Ramos (cell line): ENCODE measurements at regions not wholly inside any gene's neighbourhood (a gene's known extent, or its start where the extent isn't known, plus 50 kb on each side); places are given as distances from the start of the nearest gene placed in this dataset.

Source experiments
- in situ Hi-C: fragments of 300-500 bp; cut with MboI; formaldehyde crosslinking; loops from one replicate; pipeline ENCODE4 v1.14.3; 2022; ENCODE audit warnings: low sequenced_read_pairs; ENCODE audit not compliant: unreplicated experiment

DNA sequence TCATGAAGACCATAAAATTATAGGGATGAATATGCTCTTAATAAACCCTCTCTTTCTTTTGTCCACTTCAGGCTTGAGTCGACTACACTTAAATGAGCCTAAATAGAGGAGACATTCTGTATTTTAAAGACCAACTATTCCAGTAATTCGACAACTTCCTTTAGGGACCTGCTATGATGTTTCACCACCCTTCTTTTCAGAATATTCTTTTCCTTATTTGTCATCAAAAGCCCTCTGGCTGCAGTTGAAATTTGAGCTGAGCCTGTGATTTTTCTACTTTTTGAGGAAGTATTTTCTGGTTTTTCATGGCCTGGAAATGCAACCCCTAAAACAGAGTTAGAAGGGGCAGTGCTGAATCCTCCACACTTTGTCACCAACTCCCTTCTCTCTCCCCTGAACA is 287.0 kb downstream of the EPHA4 start:
- in situ Hi-C loops, result no loop called here

DNA sequence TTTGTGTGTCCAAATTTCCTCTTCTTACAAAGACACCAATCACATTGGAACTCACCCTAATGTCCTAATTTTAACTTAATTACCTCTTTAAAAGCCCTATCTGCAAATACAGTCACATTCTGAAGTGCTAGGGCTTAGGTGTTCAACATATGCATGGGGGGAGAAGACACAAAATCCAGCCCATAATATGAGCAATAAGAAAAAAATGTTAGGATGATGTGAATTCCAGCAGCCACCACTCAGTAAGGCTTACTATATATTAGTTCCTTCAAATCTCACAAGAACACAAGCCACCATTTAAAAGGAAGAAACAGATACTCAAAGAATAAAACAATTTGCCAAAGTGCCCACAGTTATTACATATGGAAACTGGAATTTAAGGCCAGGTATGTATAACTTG is 285.7 kb downstream of the EPHA4 start:
- in situ Hi-C loops, result no loop called here

DNA sequence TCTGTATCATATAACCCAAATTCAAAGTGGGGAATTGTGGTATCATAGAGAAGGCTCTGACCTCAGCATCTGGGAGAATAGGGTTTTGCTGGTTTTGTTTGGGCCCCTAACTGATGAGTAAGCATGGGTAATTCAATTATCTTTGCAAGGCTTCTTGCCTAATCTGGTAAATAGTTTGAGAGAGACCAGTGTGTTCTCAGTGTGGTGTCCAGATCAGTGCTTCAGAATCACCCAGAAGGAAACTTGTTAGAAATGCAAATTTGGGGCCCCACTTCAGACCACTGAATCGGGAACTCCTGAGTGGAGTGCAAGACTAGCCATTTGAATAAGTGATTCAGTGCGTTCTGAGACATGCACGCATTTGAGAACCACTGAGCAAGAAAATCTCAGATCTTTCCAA is 282.7 kb downstream of the EPHA4 start:
- in situ Hi-C loops, result no loop called here

DNA sequence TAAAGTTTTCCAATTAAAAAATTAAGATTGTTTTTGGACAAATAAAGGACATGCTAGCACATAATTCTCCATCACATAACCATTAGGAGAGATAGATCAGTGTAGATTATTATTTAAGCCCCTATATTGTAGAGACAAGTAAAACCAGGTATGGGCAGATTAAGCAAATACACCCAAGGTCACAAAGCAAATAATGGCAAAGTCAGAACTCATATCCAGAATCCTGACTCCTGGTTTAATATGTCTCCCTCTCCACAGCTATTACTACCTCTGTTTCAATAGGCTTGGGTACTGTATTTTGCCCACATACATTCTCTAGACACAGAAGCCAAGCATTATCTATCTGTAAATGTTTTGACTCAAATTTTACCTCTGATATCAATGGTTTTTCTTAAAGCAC is 282.3 kb downstream of the EPHA4 start:
- in situ Hi-C loops, result no loop called here

DNA sequence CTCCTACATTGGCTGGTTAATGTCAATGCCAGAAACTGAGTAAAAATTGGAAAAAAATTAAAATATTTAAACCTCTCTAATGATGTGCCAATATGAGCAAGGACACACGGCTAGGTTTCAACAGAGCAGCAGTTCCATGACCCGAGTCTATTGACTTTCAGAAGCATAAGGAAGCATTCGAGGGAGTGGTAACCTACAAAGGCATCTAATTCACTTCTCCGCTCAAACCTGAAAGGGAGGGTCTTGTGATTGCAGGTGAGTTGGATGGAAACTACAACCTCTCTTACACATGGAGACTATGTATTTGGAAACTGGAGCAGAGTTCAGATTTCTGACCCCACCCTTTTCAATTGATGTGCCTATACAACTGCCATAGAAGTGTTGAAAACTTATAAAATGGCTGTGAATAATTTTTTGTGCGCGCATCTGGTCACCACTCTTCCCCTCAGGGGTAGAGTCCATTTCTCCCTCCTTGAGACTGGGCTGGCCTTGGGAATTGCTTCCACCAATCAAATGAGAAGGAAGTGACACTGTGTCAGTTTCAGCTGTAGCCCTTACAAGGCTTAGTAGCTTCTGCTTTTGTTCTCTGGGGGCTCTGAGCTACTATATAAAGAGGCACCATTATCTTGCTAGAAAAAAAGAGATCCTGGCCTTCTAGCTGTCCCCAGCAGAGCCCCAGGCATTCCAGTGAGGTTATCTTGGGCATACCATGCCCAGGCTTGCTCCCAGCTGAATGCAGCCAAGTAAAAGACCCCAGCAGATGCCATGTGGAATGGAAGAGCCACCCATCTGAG is 278.0 kb downstream of the EPHA4 start:
- in situ Hi-C loops, result no loop called here

DNA sequence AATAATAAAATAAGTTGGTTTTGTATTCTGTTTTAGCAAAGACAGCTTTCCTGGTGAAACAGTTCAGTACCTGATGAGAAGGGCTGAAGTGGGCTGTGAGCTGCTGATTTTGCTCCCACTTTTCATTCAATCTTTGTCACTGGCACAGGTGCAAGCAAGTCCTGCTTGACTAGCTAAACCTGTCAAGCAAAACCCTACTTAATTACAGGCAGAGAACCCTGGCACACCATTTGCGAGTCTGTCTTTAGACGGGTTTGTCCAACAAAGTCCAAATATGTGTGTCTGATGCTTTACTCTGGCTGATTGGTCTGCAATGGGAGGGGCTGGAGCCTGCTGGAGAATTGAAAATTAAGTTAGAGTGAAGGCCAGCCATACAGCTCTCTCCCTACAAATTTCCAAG is 267.2 kb downstream of the EPHA4 start:
- in situ Hi-C loops, result no loop called here

DNA sequence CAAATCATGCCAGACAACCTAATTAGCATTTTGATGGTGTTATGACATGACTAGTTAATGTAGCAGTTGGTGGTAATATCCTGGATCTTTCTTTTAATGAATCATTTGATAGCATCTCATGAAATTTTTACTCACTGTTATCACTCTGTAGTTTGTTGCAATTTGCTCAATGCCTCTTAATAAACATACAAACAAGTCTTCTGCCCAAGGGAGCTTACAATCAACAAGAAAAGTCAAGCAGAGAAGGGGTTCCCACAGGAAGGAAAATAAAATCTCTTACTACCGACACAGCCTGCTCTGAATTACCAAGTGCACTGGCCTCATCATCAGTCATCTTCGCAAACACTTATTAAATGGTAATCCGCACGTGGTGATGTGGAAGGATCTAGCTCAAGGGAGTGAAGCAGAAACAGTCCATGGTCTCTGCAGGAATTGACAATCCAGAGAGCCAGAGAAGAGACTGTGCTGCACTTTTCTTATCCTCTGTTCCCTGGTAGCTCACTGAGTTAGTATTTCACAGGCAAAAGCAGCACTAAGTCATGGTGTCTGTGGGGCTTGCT is 263.5 kb downstream of the EPHA4 start:
- in situ Hi-C loops, result no loop called here

DNA sequence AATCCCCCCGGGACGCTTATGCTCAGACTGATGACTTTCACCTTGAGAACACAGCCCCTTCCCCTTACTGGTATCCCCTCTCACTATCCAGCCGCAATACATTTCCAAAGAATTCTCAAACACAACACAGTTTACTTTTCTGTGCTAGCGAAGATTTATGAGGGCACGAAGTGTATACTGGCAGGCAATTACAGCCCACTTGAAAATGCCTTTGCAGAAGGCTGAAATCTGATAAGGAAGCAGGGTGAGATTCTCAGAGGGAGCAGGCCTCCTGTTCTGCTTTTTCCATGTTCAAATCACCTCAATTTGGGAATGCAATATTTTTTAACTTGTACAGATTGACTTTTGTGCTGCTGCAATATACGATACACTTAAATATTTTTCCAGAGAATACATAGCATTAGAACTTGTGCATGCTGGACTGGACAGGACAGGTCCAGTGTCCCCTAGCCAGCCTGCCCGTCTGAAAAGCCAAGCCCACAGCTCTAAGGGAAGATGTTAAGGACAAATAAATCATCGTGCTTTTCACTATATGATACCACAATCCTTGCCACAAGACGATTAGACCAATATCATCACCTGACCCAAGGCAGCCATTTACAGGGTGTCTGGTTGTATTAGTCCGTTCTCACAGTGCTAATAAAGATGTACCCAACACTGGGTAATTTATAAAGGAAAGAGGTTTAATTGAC is 262.1 kb downstream of the EPHA4 start:
- in situ Hi-C loops, result no loop called here

DNA sequence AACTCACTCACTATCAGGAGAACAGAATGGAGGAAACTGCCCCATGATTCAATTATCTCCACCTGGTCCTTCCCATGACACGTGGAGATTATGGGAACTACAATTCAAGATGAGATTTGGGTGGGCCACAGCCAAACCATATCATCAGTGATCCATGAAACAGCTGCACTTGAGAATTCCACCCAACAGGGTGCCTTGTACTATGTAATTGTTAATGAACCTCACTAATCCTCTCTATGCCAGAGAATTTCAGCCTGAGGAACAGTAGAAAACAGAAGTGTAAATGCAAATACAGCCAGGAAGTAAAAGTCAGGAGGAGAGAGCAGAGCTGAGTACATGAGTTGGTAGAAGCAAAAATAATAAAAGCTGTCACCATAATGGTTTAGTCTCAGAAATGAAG is 261.4 kb downstream of the EPHA4 start:
- in situ Hi-C loops, result no loop called here

DNA sequence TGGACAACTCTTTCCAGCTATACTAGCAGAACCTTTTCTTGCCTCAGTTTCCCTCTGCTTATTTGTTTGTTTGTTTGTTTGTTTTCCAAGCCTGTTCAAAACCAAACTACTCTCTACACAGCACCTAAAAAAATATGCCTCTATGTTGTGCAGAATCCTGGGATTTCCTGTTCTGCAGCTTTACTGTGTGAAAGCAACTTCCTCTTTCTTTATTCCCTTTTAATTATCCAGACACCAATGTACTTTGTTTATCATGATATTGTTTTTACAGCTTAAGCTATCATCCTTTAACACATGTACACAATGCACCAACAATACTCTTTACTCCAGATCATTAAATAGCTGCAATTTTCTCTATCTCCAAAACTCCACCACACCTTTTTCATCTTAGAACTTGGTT is 259.5 kb downstream of the EPHA4 start:
- in situ Hi-C loops, result no loop called here

DNA sequence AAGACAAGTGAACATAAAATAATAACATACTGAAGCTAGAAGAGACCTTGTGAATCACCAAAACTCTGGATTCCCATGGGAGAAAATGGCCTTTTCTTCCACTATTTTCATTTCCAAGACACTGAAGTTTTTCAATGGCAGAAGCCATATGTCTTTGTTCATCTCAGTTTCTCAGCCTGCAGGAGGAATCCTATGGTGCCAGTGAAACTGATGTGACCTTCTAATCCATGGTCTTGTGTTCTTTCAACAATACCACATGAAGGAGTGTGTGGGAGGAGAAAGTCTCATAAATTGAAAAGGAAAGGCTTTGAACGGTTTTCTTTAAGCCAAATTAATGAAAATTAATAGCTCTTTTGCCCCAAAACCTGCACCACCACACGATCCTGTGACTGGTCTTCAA is 257.3 kb downstream of the EPHA4 start:
- in situ Hi-C loops, result no loop called here

DNA sequence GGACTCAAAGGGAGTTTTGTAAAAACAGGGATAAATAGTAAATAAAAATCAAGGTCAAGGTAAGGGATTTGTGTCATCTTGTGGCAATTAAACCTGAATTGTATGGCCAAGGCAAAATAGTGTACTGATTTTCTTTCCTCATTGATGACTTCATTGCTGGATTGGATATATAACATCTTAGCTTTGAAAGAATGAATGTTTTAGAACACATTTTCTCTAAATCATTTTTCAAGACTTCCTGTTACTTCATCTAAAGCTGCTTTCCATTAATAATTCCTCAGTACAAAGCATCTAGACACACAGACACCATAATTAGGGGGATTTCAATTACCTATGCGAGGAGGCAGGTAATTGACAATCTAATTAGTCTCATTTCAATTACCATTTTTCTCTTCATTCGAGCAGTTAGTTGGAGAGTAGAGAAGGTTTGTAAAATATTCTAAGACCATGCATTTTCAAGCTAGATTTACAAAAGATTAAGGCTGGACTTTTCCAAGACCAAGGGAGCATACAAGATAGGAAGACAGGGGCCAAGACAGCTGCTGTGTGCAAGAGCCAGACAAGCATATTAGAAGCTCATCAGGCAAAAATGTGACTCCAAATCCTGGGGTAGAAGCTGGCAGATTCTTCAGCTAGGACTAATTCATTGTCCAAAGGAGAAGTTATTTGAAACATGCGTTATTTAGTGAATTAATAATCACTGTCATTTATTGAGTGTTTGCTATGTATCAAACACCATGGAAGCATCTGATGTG is 253.6 kb downstream of the EPHA4 start:
- in situ Hi-C loops, result no loop called here

DNA sequence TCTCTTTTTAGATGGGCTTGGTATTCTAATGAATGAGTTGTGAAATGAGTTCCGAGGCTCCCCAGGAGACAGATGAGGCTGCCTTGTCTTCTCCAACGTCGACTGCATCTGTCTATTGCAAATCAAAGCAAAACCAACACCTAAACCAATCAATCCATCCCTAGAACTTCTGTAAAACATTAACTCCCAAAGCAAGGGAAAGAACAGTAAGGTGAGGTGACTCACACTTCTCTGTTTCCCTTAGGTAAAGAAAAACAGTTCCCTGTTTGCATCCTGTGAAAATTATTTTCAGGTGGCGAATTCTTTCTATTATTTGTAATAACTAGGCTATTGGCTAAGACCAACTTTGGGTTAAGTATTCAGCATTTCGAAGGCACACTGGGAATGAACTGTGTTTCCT is 249.4 kb downstream of the EPHA4 start:
- in situ Hi-C loops, result no loop called here

DNA sequence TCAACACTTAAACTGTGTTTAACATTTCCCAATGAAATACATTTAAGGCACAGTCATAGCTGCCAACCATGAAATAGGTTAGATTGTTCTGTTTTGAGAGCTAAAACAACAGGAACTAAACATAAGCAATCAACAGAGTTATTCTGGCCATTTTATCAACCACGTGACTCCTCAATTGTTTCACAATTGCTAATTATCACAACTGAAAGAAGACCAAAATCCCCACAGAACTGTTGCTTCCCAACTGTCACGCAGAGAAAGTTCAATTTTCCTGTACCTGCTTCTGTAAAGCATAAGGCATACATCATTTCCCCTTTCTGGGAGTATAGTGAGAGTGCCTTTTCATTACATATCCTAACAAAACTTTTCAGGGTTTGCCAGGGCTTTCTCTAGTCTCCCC is 248.6 kb downstream of the EPHA4 start:
- in situ Hi-C loops, result no loop called here

DNA sequence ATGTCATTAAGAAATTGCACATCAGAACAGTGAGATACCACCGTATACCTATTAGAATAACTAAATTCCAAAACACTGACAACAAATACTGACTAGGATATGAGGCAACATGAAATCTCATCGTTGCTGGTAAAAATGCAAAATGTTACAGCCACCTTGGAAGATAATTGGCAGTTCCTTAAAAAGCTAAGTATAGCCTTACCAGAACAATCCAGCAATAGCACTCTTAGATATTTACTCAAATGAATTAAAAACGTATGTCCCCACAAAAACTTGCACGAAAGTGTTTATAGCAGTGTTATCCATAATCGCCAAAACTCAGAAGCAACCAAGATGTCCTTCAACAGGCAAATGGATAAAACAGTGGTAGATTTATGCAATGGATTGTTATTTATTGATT is 241.7 kb downstream of the EPHA4 start:
- in situ Hi-C loops, result no loop called here

DNA sequence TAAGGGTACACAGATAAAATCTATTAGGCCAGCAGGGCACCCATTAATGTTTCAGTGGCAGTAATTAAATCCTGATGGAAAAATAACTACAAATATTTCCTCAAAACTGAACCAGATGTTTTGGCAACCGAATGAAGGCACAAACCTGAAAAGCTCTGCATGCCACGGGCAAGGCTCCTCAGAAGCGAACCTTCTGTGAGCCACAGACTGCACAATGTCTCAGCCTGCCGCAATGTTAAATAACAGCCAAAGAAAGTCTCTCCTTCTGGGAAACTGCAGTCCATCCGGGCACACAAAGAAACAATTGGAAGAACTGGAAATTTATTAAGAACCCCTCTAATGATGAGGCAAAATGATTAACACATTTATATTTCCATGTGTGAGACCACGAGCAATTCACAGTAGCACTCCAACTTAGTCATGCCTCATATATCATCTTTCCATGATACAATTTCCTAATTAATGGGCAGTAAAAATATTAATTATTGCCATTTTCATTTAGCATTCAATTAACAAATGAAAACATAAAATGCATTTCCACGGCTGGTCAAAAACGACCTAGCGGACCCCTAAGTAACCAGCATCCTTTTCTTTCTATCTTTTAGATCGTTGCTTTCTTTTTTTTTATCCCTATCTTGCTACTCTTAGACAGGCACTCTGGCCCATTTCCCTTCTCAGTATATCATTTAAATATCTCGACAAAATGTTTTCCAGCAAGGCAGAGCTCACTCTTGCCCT is 237.5 kb downstream of the EPHA4 start:
- in situ Hi-C loops, result no loop called here

DNA sequence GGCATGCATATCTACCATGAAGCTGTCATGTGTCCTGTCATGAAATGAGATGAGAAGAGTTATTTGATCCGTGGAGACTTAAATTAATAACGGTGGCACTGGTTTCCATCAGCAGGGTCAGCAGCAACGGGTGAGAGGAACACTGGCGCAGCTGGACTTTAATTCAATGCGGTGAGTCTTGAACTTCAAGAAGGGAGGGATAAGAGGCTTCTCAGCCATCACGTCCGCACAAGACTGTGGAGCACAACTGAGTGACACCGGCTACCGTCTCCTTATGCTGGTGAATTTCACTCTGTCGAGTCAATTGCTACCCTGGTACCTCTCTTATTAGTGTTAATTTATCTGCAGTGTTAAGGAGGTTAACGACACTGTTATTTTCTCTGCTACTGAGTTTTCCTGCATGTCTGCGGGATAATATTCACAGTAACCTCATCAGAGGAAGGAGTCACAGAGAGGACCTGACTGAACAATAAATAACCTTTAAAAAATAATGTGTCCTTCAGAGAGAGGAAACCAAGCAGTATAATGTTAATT is 236.8 kb downstream of the EPHA4 start:
- in situ Hi-C loops, result no loop called here

DNA sequence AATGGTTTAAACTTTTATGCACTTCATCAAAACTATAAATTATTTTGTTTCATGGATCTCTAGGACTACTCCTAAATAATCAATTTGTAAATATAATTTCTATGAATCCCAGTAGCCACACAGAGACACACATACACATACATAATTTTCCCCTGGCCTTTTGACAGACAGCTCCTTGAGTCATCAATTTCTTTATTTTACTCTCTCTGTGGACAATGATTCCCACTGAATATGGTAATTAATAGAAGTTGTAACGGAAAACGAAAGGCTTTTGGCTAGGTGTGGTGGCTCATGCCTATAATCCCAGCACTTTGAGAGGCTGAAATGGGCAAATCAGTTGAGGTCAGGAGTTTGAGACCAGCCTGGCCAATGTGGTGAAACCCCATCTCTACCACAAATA is 235.1 kb downstream of the EPHA4 start:
- in situ Hi-C loops, result no loop called here

DNA sequence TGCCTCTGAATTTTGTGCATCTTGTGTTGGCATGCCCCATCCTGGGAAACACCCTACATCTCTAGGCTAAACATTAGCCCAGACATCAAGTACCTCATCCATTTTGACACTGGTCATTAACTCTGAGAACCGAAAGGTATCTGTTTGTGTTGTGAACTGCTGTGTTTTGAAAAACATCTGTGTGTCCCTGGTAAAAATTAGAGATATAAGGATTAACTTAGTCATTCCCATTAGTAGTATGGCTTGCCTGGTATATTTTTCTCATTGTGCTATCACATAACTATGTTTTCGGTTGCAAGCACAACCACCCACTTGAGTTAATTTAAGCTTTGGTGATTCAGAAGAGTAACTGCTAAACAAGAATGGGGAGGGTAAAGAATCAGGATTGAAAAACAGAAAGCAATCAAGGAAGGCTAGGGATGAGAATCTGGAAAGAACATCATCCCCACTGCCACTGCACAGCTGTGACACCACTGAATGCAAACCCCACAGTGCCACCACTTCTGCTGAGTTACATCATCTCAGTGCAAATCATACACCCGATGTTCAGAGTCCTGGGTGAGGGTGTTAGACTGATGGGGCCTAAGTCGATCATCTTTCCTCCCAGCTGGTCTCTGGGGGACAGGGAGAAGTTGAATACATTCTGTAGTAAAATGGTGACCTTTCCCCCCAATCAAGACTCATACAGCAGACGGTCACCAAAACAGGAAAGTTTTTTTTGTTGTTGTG is 234.0 kb downstream of the EPHA4 start:
- in situ Hi-C loops, result no loop called here
